SHP77 (cell line): ENCODE measurements at regions not wholly inside any gene's neighbourhood (a gene's known extent, or its start where the extent isn't known, plus 50 kb on each side); places are given as distances from the start of the nearest gene placed in this dataset.
A peak's percentile ranks its signal among the peaks of the same experiment; 100 is the strongest.

Source experiments
- DNase-seq, 2 experiments: peaks; one replicate each; lab custom pipeline; 2025; lab: John Stamatoyannopoulos, UW

DNA sequence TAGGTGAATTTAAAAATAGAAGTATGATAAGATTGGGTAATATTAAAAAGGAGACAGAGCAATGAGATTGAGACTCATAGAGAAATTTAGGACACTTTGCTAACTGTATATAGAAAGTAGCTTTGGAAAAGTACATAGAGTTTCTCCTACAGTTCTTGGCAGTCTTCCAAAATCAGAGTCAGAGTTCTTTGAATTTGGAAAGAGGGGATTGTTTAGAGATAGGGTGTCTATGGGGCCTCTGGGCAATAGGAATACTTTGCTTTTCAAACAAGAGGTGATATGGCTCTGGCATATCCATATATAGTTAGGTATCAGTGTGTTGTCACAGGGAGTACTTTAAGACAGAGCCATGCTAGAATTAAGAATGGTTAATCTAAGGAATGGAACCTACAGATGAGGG is 477.1 kb upstream of the KCNMB2 start:
- no peak for DNase-seq

DNA sequence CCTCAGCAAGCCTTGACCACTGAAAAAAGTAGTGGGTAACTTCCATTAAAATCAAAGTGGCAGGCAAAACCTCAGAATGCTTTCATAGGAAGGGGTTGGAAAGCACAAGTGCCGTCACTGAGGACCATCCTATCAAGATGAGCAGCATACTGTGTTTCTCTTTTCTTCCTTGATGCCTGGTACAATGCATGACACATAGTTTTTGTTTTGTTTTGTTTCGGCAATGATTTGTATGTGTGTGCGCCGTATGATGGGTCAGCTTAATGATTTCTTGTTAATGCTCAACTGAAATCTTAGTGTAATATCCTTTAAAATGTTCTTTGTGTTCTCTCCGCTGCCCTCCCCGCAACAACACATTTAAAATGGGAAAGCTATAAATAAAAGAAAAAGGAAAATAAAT is 476.4 kb upstream of the KCNMB2 start:
- no peak for DNase-seq

GRCh38 chr3:178060407-178060806 is 475.8 kb upstream of the KCNMB2 start:
- DNase-seq = no peak

DNA sequence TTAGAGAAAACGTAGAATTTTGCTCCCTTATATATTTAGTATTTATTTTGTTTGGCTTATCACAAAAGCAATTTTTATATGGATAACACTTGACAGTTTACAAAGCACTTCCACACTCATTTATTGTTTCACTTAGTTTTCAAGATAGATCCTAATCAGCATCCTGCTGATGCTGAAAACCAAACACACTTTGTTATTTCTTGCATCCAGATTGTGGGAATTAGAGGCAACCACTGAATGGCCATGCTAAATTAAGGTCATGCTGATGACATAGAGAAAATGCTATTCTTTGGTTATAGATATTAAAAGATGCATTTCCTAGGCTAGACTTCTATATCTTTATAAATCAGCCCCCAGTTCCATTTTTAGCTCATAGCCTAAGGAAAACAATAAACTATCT is 474.1 kb upstream of the KCNMB2 start:
- no peak for DNase-seq

DNA sequence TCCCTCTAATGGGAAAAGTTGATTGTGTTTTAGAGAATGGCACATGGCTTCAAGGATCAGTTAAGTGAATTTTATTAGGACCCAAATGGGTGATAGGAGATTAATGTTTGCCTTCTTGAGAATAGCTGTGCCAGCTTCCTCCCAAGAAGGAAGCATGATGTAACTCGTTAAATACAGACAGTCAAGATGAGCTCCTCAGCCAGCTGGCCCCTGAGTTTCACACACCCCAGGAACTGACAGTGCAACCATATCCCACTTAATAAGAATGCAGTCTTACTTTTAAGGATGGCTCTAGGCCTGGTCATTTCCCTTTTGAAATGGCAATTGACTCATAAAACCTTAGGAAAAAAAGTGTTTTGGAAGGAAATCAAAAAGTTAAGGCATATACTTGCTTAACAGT is 472.8 kb upstream of the KCNMB2 start:
- DNase-seq = no peak

- no peak for DNase-seq
Observed at GRCh38 chr3:178067721-178068120, 468.5 kb upstream of the KCNMB2 start.

DNA sequence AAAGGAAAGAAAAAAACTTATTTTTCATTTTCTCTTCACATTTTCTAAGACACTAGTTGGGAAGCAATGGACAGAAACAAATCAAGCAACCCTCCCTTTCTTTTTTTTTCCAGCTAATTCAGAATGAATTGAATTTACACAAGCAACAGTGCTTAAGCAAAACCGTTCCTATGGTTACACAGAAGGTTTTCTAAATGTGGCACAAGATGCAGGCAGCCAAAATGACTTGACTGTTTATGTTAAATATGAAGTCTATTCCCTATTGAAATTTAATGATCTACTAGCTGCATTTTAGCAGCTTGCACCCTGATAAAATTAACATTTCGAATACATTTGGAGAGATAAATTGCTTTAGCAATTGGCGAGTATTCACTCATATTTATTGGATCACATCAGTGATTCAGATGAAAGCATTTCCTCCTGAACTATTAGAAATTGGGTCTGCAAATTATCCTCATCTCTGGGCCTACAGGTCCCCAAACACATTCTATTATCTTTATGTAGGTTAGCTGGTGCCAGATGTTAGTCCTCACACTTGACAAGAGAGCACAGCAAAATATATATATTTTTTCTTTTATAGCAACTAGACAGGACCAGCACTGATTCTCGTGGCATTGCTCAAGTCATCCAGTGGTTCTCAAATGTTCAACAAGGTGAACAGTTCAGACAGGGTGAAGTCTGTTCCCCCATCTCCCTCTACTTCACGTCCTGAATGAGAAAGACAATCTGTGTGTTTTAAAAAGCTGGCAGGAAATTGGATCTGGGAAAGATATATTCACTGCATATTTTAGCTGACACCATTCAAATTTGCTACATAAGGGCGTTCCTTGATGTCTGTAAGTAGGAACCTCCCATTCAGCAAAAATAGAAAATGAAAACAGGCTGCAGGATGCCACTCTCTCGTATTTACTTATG is 463.6 kb upstream of the KCNMB2 start:
- no peak for DNase-seq

- no peak for DNase-seq
Observed at GRCh38 chr3:178073366-178073765, 462.9 kb upstream of the KCNMB2 start.

- DNase-seq = no peak
Observed at GRCh38 chr3:178075344-178075743, 460.9 kb upstream of the KCNMB2 start.

GRCh38 chr3:178078953-178079352 is 457.3 kb upstream of the KCNMB2 start:
- no peak for DNase-seq

GRCh38 chr3:178079966-178080365 is 456.3 kb upstream of the KCNMB2 start:
- no peak for DNase-seq

DNA sequence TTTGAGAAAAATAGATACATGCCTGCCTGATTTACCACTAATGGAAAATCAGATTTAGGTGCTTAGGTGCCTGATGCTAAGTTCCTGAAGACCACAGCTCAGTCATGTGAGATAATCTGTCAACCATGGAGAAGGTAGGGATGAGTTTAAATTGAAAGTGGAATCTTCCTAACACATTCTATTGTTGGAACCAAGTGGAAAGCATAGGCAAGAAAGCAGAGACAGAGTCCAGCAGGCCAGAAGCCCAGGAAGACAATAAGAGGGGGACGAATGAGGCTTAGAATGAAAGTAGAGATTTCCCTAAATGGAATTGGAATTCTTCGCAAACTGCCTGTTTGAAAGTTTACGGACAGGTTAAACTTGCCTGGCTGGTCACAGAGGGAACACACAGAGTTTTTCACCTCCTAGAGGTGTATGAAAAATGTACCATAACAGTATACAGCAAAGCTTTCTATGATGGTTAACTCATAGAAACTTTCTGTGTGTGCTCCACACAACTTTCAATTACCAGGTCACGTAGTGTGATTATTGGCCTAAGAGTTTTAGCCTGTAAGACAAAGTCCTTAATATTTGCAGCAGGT is 453.8 kb upstream of the KCNMB2 start:
- DNase-seq = no peak

GRCh38 chr3:178083906-178084866 is 452.1 kb upstream of the KCNMB2 start:
- DNase-seq = peak; percentile 22 to 54

DNA sequence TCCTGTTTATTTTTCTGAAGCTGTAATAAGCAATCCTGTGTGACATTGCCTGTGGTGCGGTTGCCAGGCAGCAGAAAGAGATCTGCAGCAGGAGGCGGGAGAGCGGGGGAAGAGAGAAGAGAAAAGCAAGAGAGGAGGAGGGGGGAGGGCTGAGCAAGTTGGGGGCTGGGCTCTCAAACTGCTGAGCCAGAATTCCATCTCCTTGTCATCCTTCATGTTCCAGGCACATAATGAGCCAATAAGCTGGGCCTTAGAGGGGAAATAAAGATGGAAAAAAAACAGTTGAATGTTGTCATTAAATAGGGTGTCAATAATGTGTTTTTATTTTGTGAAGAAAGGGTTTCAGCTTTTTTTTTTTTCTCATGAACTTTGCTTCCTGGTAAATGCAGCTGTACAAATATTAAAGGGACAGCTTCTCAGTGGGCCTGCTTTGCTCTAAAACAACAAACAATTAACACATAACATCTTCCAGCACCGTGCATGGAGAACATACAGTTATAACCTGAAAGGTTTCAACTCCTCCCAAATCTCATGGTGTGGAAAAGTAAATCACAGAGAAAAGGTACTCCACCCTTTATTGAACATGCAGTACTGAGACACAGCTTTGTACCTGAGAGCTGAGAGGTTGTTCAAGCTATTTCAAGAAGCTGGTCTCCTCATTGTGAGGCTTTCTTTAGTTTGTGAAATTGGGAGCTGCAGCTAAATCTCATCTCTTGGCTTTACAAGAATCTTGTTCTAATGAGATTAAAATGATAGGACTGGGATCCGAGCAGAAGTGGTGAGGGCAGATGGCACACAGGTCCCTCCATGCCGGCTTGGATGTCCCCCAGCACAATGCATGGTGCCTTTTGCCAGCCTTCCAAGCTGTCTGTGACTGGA is 451.1 kb upstream of the KCNMB2 start:
- peak; percentile 91 to 92 for DNase-seq

DNA sequence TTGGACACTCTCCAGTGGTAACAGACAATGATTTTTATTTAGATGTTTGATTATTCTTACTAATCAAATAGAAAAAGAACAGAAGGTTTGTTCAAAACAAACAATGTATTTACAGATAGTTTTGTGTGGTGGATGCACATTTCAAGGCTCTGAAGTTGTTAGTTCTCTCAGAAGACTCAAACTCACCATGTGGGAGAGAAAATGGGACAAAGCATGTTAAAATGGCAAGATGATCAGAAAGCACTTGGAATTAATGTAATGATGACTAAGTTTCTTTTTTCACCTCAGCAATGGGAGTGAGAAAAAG is 450.5 kb upstream of the KCNMB2 start:
- DNase-seq = no peak

DNA sequence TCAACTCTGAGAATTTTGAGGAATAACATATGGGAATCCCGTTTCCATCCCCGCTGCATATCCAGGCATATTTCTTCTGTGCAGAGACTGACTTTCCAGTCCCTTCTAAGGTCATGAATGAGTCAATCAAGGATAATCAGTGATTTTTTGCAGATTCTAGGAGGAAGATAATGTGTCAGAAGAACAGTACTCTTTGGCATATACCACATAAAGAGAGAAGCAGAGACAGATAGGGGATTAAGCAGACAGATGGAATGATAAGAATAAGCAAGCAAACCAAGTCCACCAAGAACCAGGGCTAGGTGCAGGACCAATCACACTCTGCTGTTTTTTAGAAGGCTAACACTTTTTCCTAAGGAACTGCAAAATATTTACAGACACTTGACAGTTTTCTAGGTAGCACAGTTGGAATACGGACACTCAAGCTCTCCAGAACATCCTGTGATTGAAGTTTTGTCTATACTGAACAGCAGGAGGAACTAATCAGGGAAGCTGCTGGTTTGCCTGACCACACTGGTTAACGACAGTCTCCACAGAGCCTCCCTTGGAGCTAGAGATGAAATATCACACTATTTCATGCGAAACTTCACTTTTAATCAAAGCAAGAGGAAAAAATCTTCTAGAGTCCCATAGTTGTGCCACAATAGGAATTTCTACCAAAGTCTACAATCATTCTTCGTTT is 450.0 kb upstream of the KCNMB2 start:
- no peak for DNase-seq

DNA sequence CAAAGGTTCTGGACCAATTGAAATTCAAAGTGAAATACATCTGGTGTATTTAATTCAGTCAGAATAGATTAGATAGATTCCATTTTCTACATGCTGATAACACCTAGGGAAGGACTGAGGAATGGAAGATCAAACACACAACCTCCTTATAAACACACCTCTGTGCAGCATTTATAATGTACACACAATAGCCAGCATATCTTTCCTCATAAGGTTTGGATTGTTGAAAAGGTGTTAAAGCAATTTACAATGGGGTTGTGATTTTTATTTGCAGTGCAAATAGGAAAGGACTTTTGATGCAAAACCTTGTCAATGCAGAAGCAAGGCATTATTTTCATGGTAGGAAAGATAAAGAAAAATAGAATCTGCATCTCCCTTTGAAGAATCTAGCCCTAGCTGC is 448.9 kb upstream of the KCNMB2 start:
- no peak for DNase-seq

- DNase-seq = no peak
Observed at GRCh38 chr3:178088963-178089362, 447.3 kb upstream of the KCNMB2 start.

- DNase-seq = no peak
Observed at GRCh38 chr3:178090899-178091298, 445.3 kb upstream of the KCNMB2 start.

DNA sequence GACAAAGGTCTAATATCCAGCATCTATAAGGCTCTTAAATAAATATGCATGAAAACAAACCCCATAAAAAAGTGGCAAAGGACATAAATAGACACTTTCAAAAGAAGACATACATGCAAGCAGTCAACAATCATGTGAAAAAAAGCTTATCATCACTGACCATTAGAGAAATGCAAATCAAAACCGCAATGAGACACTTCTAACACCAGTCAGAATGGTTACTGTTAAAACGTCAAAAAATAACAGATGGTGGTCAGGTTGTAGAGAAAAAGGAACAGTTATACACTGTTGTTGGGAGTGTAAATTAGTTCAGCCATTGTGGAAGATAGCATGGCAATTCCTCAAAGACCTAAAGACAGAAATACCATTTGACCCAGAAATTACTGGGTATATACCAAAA is 440.7 kb upstream of the KCNMB2 start:
- no peak for DNase-seq

GRCh38 chr3:178096955-178097354 is 439.3 kb upstream of the KCNMB2 start:
- DNase-seq = no peak
